Endothelial cell of umbilical vein (primary cell): ENCODE measurements at regions not wholly inside any gene's neighbourhood (a gene's known extent, or its start where the extent isn't known, plus 50 kb on each side); places are given as distances from the start of the nearest gene placed in this dataset.

ENCODE experiments used
- BruUV-seq: library from RNA; stranded (reverse); fragments of 400-500 nt; replicated peaks from 2 replicates; lab custom pipeline; 2021; lab: Mats Ljungman, UMichigan
- CTCF ChIA-PET: fragments of 300-600, 350-600 bp; sonication (Branson Sonifier 250); formaldehyde crosslinking; loops from one replicate; lab custom pipeline; 2021; ENCODE audit warnings: antibody characterized with exemption, inconsistent platforms; lab: Charles Lee
- POLR2A ChIA-PET: fragments of 300-600, 350-600 bp; sonication (Branson Sonifier 250); formaldehyde crosslinking; loops from one replicate; lab custom pipeline; 2021; ENCODE audit warnings: antibody characterized with exemption, inconsistent platforms; lab: Charles Lee
- DNase-seq: peaks from one replicate; pipeline ENCODE4 v3.0.0-alpha.2; 2011; ENCODE audit warnings: low read depth, low spot score
- FAIRE-seq: peaks from 2 replicates; lab custom pipeline; 2011; peaks lifted over from hg19 to GRCh38; lab: Jason Lieb, UNC
- H2AFZ ChIP-seq: 2 replicates; pipeline ENCODE4 v1.6.0; 2012; ENCODE audit warnings: low read depth, low read length, control low read depth, inconsistent platforms
- H3K27ac ChIP-seq: 2 replicates; pipeline ENCODE4 v1.5.1; 2011; ENCODE audit warnings: low read depth, mild to moderate bottlenecking, control low read depth, low read length, moderate library complexity; ENCODE audit not compliant: insufficient read depth
- H3K27me3 ChIP-seq, 2 experiments: 2 replicates each; pipeline versions ENCODE4 v1.6.0 to v1.6.1; 2011; ENCODE audit warnings: low read length in 2 of 2, mixed read lengths in 1 of 2; ENCODE audit not compliant: control insufficient read depth in 2 of 2, insufficient read depth in 2 of 2
- H3K36me3 ChIP-seq, 2 experiments: 2 replicates in 1 of 2; 3 replicates in 1 of 2; pipeline ENCODE4 v1.5.1; 2011; ENCODE audit warnings: low read length in 2 of 2, mild to moderate bottlenecking in 1 of 2, moderate library complexity in 1 of 2; ENCODE audit not compliant: control insufficient read depth in 2 of 2, insufficient read depth in 2 of 2; ENCODE audit errors: extremely low read depth in 1 of 2
- H3K4me1 ChIP-seq: 3 replicates; pipeline ENCODE4 v1.5.1; 2011; ENCODE audit warnings: mild to moderate bottlenecking, low read length; ENCODE audit not compliant: control insufficient read depth, insufficient read depth; ENCODE audit errors: extremely low read depth
- H3K4me2 ChIP-seq: 2 replicates; pipeline ENCODE4 v1.6.1; 2011; ENCODE audit warnings: low read length, control low read depth, mixed read lengths; ENCODE audit not compliant: insufficient read depth
- H3K4me3 ChIP-seq, 3 experiments: fragments of 200-600 bp in 1 of 3; sonication (generic), shearing (Covaris generic) in 1 of 3; replicated peaks in 1 of 3; 2 replicates each; pipeline ENCODE4 v1.5.1; 2011 to 2016; ENCODE audit warnings: control low read depth in 3 of 3, low read length in 3 of 3, mild to moderate bottlenecking in 2 of 3, inconsistent platforms in 1 of 3, low read depth in 1 of 3, moderate library complexity in 1 of 3; ENCODE audit not compliant: insufficient read depth in 1 of 3
- H3K79me2 ChIP-seq: 2 replicates; pipeline ENCODE4 v1.6.0; 2012; ENCODE audit warnings: low read length, inconsistent platforms; ENCODE audit not compliant: control insufficient read depth, insufficient read depth
- H3K9ac ChIP-seq: replicated peaks from 2 replicates; pipeline ENCODE3; 2011; ENCODE audit warnings: low read length, control low read depth; ENCODE audit not compliant: insufficient read depth; ENCODE audit errors: extremely low read depth
- H3K9me1 ChIP-seq: replicated peaks from 3 replicates; pipeline ENCODE4 v1.6.0; 2011; ENCODE audit warnings: mild to moderate bottlenecking, low read length; ENCODE audit not compliant: control insufficient read depth, insufficient read depth; ENCODE audit errors: extremely low read depth
- H3K9me3 ChIP-seq: replicated peaks from 2 replicates; pipeline ENCODE4 v1.5.1; 2012; ENCODE audit warnings: low read length, inconsistent platforms; ENCODE audit not compliant: control insufficient read depth, insufficient read depth
- H4K20me1 ChIP-seq: replicated peaks from 2 replicates; pipeline ENCODE3; 2011; ENCODE audit warnings: mild to moderate bottlenecking, low read length; ENCODE audit not compliant: control insufficient read depth, insufficient read depth; ENCODE audit errors: extremely low read depth
- CTCF ChIP-seq, 2 donors: IDR thresholded peaks; 1 replicate in 1 of 2; 2 replicates in 1 of 2; pipeline ENCODE4 v1.5.1; 2011; ENCODE audit warnings: low read length in 2 of 2, mild to moderate bottlenecking in 2 of 2, moderate library complexity in 2 of 2, control low read depth in 1 of 2, inconsistent platforms in 1 of 2, low read depth in 1 of 2; ENCODE audit not compliant: insufficient read depth in 1 of 2; ENCODE audit errors: extremely low read depth in 1 of 2
- EZH2 ChIP-seq: IDR thresholded peaks from 2 replicates; pipeline ENCODE4 v1.6.1; 2012; ENCODE audit warnings: borderline replicate concordance, low read depth, mild to moderate bottlenecking, moderate library complexity, low read length, inconsistent platforms; ENCODE audit not compliant: severe bottlenecking
- FOS ChIP-seq: IDR thresholded peaks from 2 replicates; pipeline ENCODE4 v1.6.1; 2011; ENCODE audit warnings: mild to moderate bottlenecking, low read length, moderate library complexity, borderline replicate concordance; ENCODE audit not compliant: insufficient read depth
- GATA2 ChIP-seq: IDR thresholded peaks from 2 replicates; pipeline ENCODE4 v1.7.0; 2011; ENCODE audit warnings: low read depth, mild to moderate bottlenecking, moderate library complexity, mixed read lengths, low read length; ENCODE audit not compliant: insufficient read length, insufficient read depth
- JUN ChIP-seq: IDR thresholded peaks from 2 replicates; pipeline ENCODE4 v1.6.1; 2011; ENCODE audit warnings: borderline replicate concordance, low read depth; ENCODE audit not compliant: insufficient read length, insufficient read depth
- MYC ChIP-seq: IDR thresholded peaks from one replicate; pipeline ENCODE4 v1.6.1; 2011; ENCODE audit warnings: mild to moderate bottlenecking, low read depth, low read length
- POLR2A ChIP-seq: IDR thresholded peaks from 2 replicates; pipeline ENCODE4 v1.6.1; 2012; ENCODE audit warnings: low read depth, mild to moderate bottlenecking, control low read depth, low read length
- POLR2AphosphoS5 ChIP-seq: IDR thresholded peaks from 2 replicates; pipeline ENCODE4 v1.6.1; 2012; ENCODE audit warnings: low read depth, mild to moderate bottlenecking, control low read depth, low read length, moderate library complexity; ENCODE audit not compliant: insufficient read depth
- dilution Hi-C: fragments of 300-500 bp; cut with MboI; formaldehyde crosslinking; loops from one replicate; pipeline ENCODE4 v1.15.0; 2019; ENCODE audit warnings: low sequenced_read_pairs; ENCODE audit not compliant: extremely low pct_ligation_motif_present
- intact Hi-C: fragments of 100-400 bp; cut with micrococcal nuclease; formaldehyde crosslinking; loops from one replicate; pipeline ENCODE4 v1.10.0; 2022
- TF ChIP-seq, protein P1 (sequence below): IDR thresholded peaks from 2 replicates; pipeline ENCODE4 v1.6.1; 2011; ENCODE audit not compliant: insufficient read depth, insufficient read length

GRCh38 chr2:60215386-60215901, 338.0 kb downstream of the BCL11A start:
- POLR2A ChIA-PET, result no interaction called here
- Histone ChIP-seq H3K9me1 (no peaks in the 10 kb centered on the region), H3K4me1 (no peaks in the 10 kb centered on the region), H3K9me3 (no peaks in the 10 kb centered on the region), H3K9ac (no peak overlapping the region), H4K20me1 (no peaks in the 10 kb centered on the region), H2AFZ (no peak overlapping the region), H3K4me2 (no peak overlapping the region), H3K36me3 (no peaks in the 10 kb centered on the region), H3K4me3 (no peak overlapping the region), H3K27ac (no peak overlapping the region), H3K79me2 (no peaks in the 10 kb centered on the region), H3K27me3 (no peaks in the 10 kb centered on the region)
- FAIRE-seq (no peak), DNase-seq (no peak)
- dilution Hi-C loops, result no loop called here
- CTCF ChIA-PET, result no interaction called here
- intact Hi-C loops, result no loop called here
- TF ChIP-seq, protein P1, sequence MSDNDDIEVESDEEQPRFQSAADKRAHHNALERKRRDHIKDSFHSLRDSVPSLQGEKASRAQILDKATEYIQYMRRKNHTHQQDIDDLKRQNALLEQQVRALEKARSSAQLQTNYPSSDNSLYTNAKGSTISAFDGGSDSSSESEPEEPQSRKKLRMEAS, result no peak
- no peak for TF ChIP-seq EZH2
- TF ChIP-seq FOS, result no peak
- no peak for TF ChIP-seq POLR2A
- TF ChIP-seq JUN, result no peak
- TF ChIP-seq GATA2, result no peak
- TF ChIP-seq MYC, result no peak
- TF ChIP-seq CTCF (IDR thresholded peaks at IDR 0.05; ENCODE audit: extremely low read depth in 1 of 2, insufficient read depth in 1 of 2, low read depth in 1 of 2, low read length in 2 of 2), result no peak
- TF ChIP-seq POLR2AphosphoS5, result no peak
- no TSS peak for BruUV-seq
